ENCODE measurements at regions not wholly inside any gene's neighbourhood (a gene's known extent, or its start where the extent isn't known, plus 50 kb on each side); places are given as distances from the start of the nearest gene placed in this dataset.

GRCh38 chr4:73317092-73317491, 58.5 kb upstream of the ANKRD17 start:
- intact Hi-C loops (cut with DNase I; ENCODE audit: low total_unique reads): no loop called here
- H3K27me3 ChIP-seq: no peaks in the 10 kb centered on the region
- H3K4me1 ChIP-seq: no peaks in the 10 kb centered on the region
- H3K4me3 ChIP-seq: no peak overlapping the region
- no peak overlapping the region for H3K27ac ChIP-seq
- TF ChIP-seq POLR2A (IDR thresholded peaks at IDR 0.05) (no peak), CTCF (IDR thresholded peaks at IDR 0.05) (no peak)
- no peaks in the 10 kb centered on the region for H3K36me3 ChIP-seq
- no peak for DNase-seq
- H3K9me3 ChIP-seq: no peaks in the 10 kb centered on the region

GRCh38 chr4:73315091-73315490, 56.5 kb upstream of the ANKRD17 start:
- intact Hi-C loops (cut with DNase I; ENCODE audit: low total_unique reads): no loop called here
- Histone ChIP-seq H3K9me3 (no peaks in the 10 kb centered on the region), H3K4me1 (no peaks in the 10 kb centered on the region), H3K27me3 (no peaks in the 10 kb centered on the region), H3K27ac (no peak overlapping the region), H3K36me3 (no peaks in the 10 kb centered on the region), H3K4me3 (no peak overlapping the region)
- no peak for TF ChIP-seq POLR2A (IDR thresholded peaks at IDR 0.05)
- no peak for TF ChIP-seq CTCF (IDR thresholded peaks at IDR 0.05)
- DNase-seq: no peak

DNA sequence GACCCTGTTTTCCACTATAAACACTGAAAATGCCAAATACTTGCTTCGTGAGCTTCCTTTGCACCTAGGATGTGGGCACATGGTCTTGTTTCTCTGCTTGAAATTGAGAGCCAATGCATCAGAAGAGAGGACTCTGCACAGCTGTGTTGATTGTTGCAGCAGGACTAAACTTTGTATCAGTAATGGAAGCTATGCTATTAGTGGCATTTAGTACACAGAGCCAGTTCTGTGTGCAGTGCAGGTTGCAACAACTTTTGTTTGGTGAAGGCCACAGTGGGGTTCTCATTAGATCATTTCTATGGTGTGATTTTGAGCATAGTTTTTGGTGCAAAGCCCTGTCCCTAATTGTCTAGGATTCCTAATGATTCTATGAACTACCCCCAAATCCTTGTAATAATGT, 54.4 kb upstream of the ANKRD17 start:
- no peak for DNase-seq
- intact Hi-C loops (cut with DNase I; ENCODE audit: low total_unique reads): no loop called here
- Histone ChIP-seq H3K27me3 (peaks cover 0 to 2% of the 10 kb centered on the region in 2 donors), H3K4me1 (no peaks in the 10 kb centered on the region), H3K36me3 (no peaks in the 10 kb centered on the region), H3K27ac (no peak overlapping the region), H3K4me3 (no peak overlapping the region), H3K9me3 (no peaks in the 10 kb centered on the region)
- no peak for TF ChIP-seq CTCF (IDR thresholded peaks at IDR 0.05)
- TF ChIP-seq POLR2A (IDR thresholded peaks at IDR 0.05): no peak

DNA sequence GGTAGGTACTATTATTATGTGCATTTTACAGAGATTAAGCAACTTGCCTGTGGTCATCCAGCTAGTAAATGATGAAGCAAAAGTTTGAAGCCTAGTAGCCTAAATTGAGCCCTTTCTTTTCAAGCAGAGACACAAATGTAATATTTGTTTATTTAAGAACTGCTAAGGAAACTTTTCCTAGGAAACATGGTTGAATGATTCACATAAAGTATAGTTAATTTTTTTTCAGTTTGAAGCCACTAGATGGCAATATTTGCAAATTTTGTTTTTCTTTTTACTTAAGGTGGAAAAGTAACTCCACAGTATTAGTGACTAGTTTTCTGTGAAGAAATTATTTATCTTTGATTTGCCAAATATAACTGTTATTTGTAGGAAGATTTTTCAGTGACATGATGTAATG, 52.8 kb upstream of the ANKRD17 start:
- no peak overlapping the region for H3K4me3 ChIP-seq
- intact Hi-C loops (cut with DNase I; ENCODE audit: low total_unique reads): no loop called here
- no peak overlapping the region for H3K27ac ChIP-seq
- TF ChIP-seq CTCF (IDR thresholded peaks at IDR 0.05): peak in 1 of 4 experiments; percentile 25
- no peak for TF ChIP-seq POLR2A (IDR thresholded peaks at IDR 0.05)
- H3K4me1 ChIP-seq: no peaks in the 10 kb centered on the region
- no peaks in the 10 kb centered on the region for H3K9me3 ChIP-seq
- no peak for DNase-seq
- H3K36me3 ChIP-seq: no peaks in the 10 kb centered on the region
- peaks cover 0 to 3% of the 10 kb centered on the region in 2 donors for H3K27me3 ChIP-seq

DNA sequence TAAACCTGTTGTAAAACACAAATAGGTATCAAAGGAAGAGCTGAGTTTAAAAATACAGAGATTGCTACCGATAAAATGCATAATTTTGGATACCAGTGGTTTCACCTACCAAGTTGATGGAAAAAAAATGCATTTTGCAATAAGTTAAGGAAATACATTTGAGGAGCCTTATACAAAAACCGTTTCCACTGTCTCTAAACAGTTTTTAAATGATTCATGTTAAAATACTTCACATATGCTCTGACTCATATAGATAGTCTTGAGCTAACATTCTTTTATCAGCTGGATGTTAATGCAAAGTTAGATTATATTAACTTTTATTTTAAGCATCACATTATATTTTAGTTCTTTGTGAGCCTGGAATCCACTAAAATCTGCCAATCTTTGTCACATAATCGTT, 50.6 kb upstream of the ANKRD17 start:
- Histone ChIP-seq H3K4me1 (no peaks in the 10 kb centered on the region), H3K36me3 (no peaks in the 10 kb centered on the region), H3K9me3 (no peaks in the 10 kb centered on the region), H3K27me3 (peaks cover 0 to 3% of the 10 kb centered on the region in 2 donors), H3K4me3 (no peak overlapping the region), H3K27ac (no peak overlapping the region)
- TF ChIP-seq CTCF (IDR thresholded peaks at IDR 0.05): no peak
- TF ChIP-seq POLR2A (IDR thresholded peaks at IDR 0.05): no peak
- intact Hi-C loops (cut with DNase I; ENCODE audit: low total_unique reads): no loop called here
- DNase-seq: no peak
